HFF-Myc (cell line): ENCODE measurements at regions not wholly inside any gene's neighbourhood (a gene's known extent, or its start where the extent isn't known, plus 50 kb on each side); places are given as distances from the start of the nearest gene placed in this dataset.
"Not testable (repeated sequence)": the region's sequence is repeated elsewhere in the genome, so short reads cannot be mapped to it uniquely, and the experiment has no call there.

Experiments used
- DNase-seq: peaks from one replicate; pipeline ENCODE4 v3.0.0-alpha.2; 2011; ENCODE audit warnings: low read depth; ENCODE audit errors: extremely low read depth
- H3K4me3 ChIP-seq: replicated peaks from 2 replicates; pipeline ENCODE4 v1.5.1; 2011; ENCODE audit warnings: low read depth, mild to moderate bottlenecking, control low read depth, low read length
- CTCF ChIP-seq: IDR thresholded peaks from 2 replicates; pipeline ENCODE4 v1.5.1; 2012; ENCODE audit warnings: mild to moderate bottlenecking, low read depth, low read length, control low read depth; ENCODE audit errors: missing control alignments

DNA sequence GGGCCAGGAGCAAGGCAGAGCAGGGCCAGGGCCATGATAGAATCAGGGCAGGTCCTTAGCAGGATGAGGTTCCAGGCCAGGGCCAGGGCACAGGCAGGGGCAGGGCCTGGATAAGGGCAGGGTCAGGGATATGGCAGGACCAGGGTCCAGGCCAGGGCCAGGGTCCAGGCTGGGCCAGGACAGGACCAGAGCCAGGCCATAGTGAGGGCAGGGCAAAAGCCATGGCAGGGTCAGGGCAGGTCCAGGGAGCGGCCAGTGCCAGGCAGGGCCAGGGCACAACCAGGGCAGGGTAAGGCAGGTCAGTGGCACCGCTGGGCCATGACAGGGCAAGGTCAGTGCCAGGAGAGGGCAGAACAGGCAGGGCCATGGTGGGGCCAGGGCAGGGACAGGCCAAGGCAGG lies 152.2 kb downstream of the LIPI start:
- no peak for DNase-seq
- no peak overlapping the region for H3K4me3 ChIP-seq
- TF ChIP-seq CTCF, result no peak

DNA sequence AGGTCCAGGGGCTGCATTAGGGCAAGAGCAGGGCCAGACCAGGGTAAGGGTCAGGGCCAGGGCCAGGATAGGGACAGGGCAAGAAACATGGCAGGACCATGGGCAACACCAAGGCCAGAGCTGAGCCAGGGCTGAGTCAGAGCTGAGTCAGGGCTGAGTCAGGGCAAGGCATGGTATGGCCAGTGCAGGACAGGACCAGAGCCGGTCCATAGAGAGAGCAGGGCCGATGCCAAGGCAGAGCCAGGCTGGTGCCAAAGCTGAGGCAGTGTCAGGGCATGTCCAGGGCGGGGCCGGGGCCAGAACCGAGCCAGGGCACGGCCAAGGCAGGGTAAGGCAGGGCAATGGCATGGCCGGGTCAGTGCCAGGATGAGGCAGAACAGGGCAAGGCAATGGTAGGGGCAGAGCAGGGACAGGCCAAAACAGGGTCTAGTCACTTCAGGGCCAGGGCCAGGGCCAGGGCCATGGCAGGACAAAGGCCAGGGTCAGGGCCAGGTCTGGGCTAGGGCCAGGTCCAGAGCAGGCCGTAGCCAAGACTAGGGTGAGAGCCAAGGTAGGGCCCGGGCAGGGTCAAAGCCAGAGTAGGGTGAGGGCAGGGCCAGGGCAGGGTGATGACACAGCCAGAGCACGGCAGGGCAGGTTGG lies 152.8 kb downstream of the LIPI start:
- not testable (repeated sequence) for H3K4me3 ChIP-seq
- DNase-seq, result peak; percentile 0

- no peak for DNase-seq
- no peak for TF ChIP-seq CTCF
- H3K4me3 ChIP-seq, result no peak overlapping the region
Measured at GRCh38 chr21:14057313-14057712, 153.4 kb downstream of the LIPI start.

GRCh38 chr21:14056771-14057191 lies 154.0 kb downstream of the LIPI start:
- TF ChIP-seq CTCF, result no peak
- H3K4me3 ChIP-seq, result no peak overlapping the region
- DNase-seq, result no peak

GRCh38 chr21:14055746-14056515 lies 154.8 kb downstream of the LIPI start:
- H3K4me3 ChIP-seq, DNase-seq: not testable (repeated sequence)

DNA sequence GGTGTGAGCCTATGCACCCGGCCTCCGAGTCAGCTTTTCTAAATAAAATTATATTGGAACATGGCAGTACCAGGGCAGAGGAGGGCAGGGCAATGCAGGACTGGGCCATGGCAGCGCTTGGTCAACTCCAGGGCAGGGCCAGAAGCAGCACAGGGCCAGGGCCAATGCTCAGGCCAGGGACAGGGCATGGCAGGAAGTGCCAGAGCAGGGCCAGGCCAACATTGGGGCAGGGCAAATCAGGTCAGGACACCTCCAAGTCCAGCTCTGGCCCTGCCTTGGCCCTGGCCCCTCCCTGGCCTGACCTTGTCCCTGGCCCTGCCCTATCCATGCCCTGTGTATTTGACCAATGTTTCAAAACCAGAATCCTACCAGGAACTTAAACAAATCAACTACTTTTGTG lies 156.1 kb downstream of the LIPI start:
- no peak for DNase-seq
- TF ChIP-seq CTCF, result no peak
- H3K4me3 ChIP-seq, result no peak overlapping the region

DNA sequence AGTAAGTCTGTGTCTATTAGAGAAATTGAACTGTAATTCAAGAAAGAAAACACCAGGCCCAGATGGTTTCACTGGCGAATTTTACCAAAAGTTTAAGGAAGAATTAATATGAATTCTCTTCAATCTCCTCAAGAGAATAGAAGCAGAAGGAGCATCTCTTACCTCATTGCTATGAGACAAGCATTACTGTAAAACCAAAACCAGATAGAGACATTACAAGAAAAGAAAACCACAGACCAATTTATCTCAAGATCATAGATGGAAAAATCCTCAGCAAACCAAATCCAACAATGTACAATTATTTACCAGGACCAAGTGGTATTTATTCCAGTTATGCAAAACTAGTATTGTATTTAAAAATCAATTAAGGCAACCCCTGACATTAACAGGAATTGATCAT lies 160.6 kb downstream of the LIPI start:
- H3K4me3 ChIP-seq, result no peak overlapping the region
- TF ChIP-seq CTCF, result no peak
- DNase-seq, result no peak

- TF ChIP-seq CTCF, result no peak
- DNase-seq, result no peak
Measured at GRCh38 chr21:14046401-14046800, 164.4 kb downstream of the LIPI start.

More at GRCh38 chr21:14046401-14046800, 164.4 kb downstream of the LIPI start:
- no peak overlapping the region for H3K4me3 ChIP-seq
